GM06990 (cell line): ENCODE measurements at regions not wholly inside any gene's neighbourhood (a gene's known extent, or its start where the extent isn't known, plus 50 kb on each side); places are given as distances from the start of the nearest gene placed in this dataset.

Experiments
- DNase-seq: peaks from one replicate; pipeline ENCODE4 v3.0.0-alpha.2; 2011; ENCODE audit not compliant: insufficient read length; ENCODE audit errors: extremely low read depth
- H3K27me3 ChIP-seq: replicated peaks from 2 replicates; pipeline ENCODE4 v1.6.0; 2011; ENCODE audit warnings: low read length; ENCODE audit not compliant: control insufficient read depth, insufficient read depth
- H3K36me3 ChIP-seq: 2 replicates; pipeline ENCODE4 v1.5.1; 2011; ENCODE audit warnings: low read length; ENCODE audit not compliant: control insufficient read depth, insufficient read depth
- H3K4me3 ChIP-seq: replicated peaks from 2 replicates; pipeline ENCODE4 v1.5.1; 2011; ENCODE audit warnings: low read depth, mild to moderate bottlenecking, control low read depth, low read length
- CTCF ChIP-seq: IDR thresholded peaks from 2 replicates; pipeline ENCODE4 v1.5.1; 2011; ENCODE audit warnings: low read length, control low read depth, mild to moderate bottlenecking, inconsistent platforms; ENCODE audit not compliant: insufficient read depth, poor library complexity, severe bottlenecking

DNA sequence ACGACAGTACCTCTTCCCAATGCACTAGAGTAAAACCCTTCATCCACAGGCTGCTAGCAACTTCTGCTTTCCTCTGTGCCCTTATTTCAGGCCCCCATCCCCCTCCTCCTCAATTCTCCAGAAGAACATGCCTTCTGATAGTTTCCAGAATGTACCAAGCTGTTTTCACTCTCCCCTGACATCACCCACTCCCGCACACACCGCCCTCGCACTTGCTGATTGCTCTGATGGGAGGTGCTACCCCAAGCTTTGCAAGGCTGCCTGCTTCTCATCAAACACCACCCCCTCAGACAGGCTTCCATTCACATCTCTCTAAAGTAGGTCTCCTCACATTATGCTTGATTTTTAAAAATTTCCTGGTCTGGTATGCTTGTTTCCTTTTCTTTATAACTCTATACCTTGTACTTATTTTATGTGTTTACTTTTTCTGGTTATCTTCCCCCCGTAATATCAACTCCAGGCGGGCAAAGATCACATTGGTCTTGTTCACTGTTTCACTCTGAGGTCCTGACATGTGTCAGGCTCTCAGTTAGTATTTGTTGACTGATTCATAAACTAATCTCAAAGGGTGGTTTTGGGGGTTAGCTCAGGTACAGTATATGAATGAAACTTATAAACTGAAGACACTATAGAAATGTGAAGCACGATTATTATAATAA is 91.0 kb upstream of the C9orf72 start:
- TF ChIP-seq CTCF = no peak
- no peaks in the 10 kb centered on the region for H3K36me3 ChIP-seq
- no peaks in the 10 kb centered on the region for H3K27me3 ChIP-seq
- no peak for DNase-seq
- H3K4me3 ChIP-seq = no peak overlapping the region

- H3K27me3 ChIP-seq = no peaks in the 10 kb centered on the region
- no peak overlapping the region for H3K4me3 ChIP-seq
- DNase-seq = no peak
- no peak for TF ChIP-seq CTCF
- no peaks in the 10 kb centered on the region for H3K36me3 ChIP-seq
These were observed 91.9 kb upstream of the C9orf72 start for GRCh38 chr9:27665136-27665535.

DNA sequence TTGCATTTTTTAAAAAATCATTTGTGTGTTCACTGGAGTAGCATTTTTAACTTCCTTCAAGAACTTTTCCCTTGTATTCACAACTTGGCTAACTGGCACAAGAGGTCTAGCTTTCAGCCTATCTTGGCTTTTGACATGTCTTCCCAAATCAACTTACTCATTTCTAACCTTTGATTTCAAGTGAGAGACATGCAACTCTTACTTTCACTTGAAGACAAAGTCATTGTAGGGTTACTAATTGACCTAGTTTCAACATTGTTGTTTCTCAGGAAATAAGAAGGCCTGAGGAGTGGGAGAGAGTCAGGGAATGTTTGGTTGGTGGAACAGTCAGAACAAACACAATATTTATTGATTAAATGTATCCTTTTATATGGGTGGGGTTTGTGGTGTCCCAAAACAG is 95.0 kb upstream of the C9orf72 start:
- DNase-seq = no peak
- H3K4me3 ChIP-seq = no peak overlapping the region
- H3K27me3 ChIP-seq = no peaks in the 10 kb centered on the region
- no peaks in the 10 kb centered on the region for H3K36me3 ChIP-seq
- no peak for TF ChIP-seq CTCF

DNA sequence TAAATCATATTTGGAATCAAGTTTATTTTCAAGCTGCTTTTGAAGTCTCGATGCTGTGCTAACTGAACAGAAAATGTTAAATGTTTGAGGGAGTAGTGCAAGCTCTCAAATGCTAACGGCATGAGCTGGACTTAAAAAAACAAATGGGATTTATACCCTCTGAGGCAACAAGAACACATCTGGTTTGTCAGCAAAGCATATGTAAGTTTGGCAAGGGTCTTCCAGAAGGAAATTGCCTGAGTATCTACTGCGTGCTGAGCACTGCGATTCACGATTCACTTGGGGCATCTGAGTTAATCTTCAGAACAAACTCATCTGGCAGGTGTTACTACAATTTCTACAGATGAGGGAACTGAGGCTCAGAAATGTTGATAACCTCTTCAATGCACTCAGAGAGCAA is 98.4 kb upstream of the C9orf72 start:
- DNase-seq = no peak
- Histone ChIP-seq H3K27me3 (no peaks in the 10 kb centered on the region), H3K36me3 (no peaks in the 10 kb centered on the region), H3K4me3 (no peak overlapping the region)
- TF ChIP-seq CTCF = no peak

GRCh38 chr9:27672718-27673117 is 99.4 kb upstream of the C9orf72 start:
- Histone ChIP-seq H3K4me3 (no peak overlapping the region), H3K27me3 (no peaks in the 10 kb centered on the region), H3K36me3 (no peaks in the 10 kb centered on the region)
- DNase-seq = no peak
- TF ChIP-seq CTCF = no peak

DNA sequence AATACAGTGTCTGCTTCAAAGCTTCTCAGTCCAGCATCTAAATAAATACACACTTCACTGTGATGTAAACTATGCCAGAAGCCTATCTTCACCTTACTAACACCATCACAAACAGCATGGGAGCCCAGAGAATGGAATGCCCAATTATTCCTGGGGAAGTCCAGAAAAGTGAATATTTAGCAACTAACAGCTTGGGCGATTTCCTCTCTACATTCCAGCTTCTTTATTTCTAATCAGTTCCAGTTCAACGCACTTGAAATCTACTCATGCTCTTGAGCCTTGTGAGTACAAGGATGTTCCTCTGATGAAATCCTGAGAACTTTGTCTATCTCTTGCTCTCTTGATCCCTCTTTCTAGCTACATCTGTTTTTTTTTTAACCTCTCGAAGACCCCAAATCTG is 100.4 kb upstream of the C9orf72 start:
- no peak for DNase-seq
- H3K27me3 ChIP-seq = no peaks in the 10 kb centered on the region
- no peak overlapping the region for H3K4me3 ChIP-seq
- no peak for TF ChIP-seq CTCF
- no peaks in the 10 kb centered on the region for H3K36me3 ChIP-seq
